Activated CD4-positive, alpha-beta T cell treated with anti-CD3 and anti-CD28 coated beads, Interleukin-2, amount 10 ng/mL, durations not matched to agents 7 days and 5 days (primary cell): ENCODE measurements at regions not wholly inside any gene's neighbourhood (a gene's known extent, or its start where the extent isn't known, plus 50 kb on each side); places are given as distances from the start of the nearest gene placed in this dataset.

Experiments used
- CTCF ChIA-PET: fragments of 350-600 bp; sonication (Branson Sonifier 250); formaldehyde crosslinking; loops from one replicate; lab custom pipeline; 2021; ENCODE audit warnings: antibody characterized with exemption; lab: Charles Lee
- POLR2A ChIA-PET: fragments of 350-600 bp; sonication (Branson Sonifier 250); formaldehyde crosslinking; loops from one replicate; lab custom pipeline; 2021; ENCODE audit warnings: antibody characterized with exemption; lab: Charles Lee
- DNase-seq: peaks from one replicate; pipeline ENCODE4 v3.0.0-alpha.2; 2020
- H3K27ac Mint-ChIP-seq: one replicate; pipeline ENCODE4 v1.8.0; 2021; ENCODE audit warnings: mild to moderate bottlenecking, moderate library complexity, mixed read lengths
- H3K27me3 Mint-ChIP-seq: one replicate; pipeline ENCODE4 v1.8.0; 2021; ENCODE audit warnings: mixed read lengths
- H3K36me3 Mint-ChIP-seq: one replicate; pipeline ENCODE4 v1.8.0; 2021; ENCODE audit warnings: low read depth, mixed read lengths
- H3K4me1 Mint-ChIP-seq: one replicate; pipeline ENCODE4 v1.8.0; 2021; ENCODE audit warnings: mixed read lengths
- H3K4me3 Mint-ChIP-seq: one replicate; pipeline ENCODE4 v1.8.0; 2021; ENCODE audit warnings: mild to moderate bottlenecking, moderate library complexity, mixed read lengths
- H3K9me3 Mint-ChIP-seq: one replicate; pipeline ENCODE4 v1.8.0; 2021; ENCODE audit warnings: mixed read lengths

- CTCF ChIA-PET = interaction anchor here (1.1 to 3.7 kb wide), 5 partner anchors 7 to 26 kb away, joined by 3 to 12 read pairs (median 4); no protein-coding TSS in a partner anchor
- POLR2A ChIA-PET = interaction anchor here (0.6 to 1.1 kb wide), 2 partner anchors 31 to 918 kb away, joined by 3 read pairs; no protein-coding TSS in a partner anchor
- Mint-ChIP-seq H3K4me3 (no peak overlapping the region), H3K36me3 (peaks cover 9% of the 10 kb centered on the region), H3K9me3 (no peaks in the 10 kb centered on the region), H3K4me1 (peaks cover 69% of the 10 kb centered on the region), H3K27ac (peak overlapping the region; percentile 63), H3K27me3 (no peaks in the 10 kb centered on the region)
- DNase-seq = no peak
Measured at GRCh38 chr14:65335411-65335947, 77.1 kb upstream of the FUT8 start.

DNA sequence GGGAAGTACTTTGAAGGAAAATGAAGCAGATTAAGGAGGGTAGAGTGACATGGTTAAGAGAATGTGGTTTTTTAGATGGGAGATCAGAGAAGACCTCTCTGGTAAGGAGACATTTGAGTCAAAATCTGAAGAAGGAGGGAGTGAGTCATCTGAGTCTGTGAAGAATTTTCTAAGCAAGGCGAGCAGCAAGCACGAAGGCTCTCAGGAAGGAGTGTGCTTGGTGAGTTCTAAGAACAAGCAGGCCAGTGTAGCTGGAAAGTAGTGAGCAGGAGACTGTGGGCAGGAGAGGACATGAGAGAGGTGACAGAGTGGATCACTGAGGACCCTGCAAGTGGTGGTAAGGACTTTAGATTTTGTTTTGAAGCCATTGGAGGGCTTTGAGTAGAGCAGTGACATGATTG lies 76.3 kb upstream of the FUT8 start:
- CTCF ChIA-PET = interaction anchor here (0.5 to 3.7 kb wide), 6 partner anchors 13 to 821 kb away, joined by 3 to 12 read pairs (median 4); no protein-coding TSS in a partner anchor
- no peaks in the 10 kb centered on the region for H3K27me3 Mint-ChIP-seq
- no peaks in the 10 kb centered on the region for H3K9me3 Mint-ChIP-seq
- POLR2A ChIA-PET = interaction anchor here (0.6 to 1.1 kb wide), 2 partner anchors 32 to 917 kb away, joined by 3 read pairs; no protein-coding TSS in a partner anchor
- peak; percentile 60 for DNase-seq
- H3K4me3 Mint-ChIP-seq = peak overlapping the region; percentile 65
- H3K27ac Mint-ChIP-seq = peak overlapping the region; percentile 92
- peaks cover 71% of the 10 kb centered on the region for H3K4me1 Mint-ChIP-seq
- peaks cover 10% of the 10 kb centered on the region for H3K36me3 Mint-ChIP-seq

GRCh38 chr14:65339866-65340265 lies 72.7 kb upstream of the FUT8 start:
- H3K4me1 Mint-ChIP-seq = peaks cover 49% of the 10 kb centered on the region
- no peaks in the 10 kb centered on the region for H3K27me3 Mint-ChIP-seq
- ChIA-PET POLR2A (no interaction called here), CTCF (interaction anchor here (1.0 to 1.2 kb wide), 3 partner anchors 20 to 110 kb away, joined by 3 to 6 read pairs (median 3); no protein-coding TSS in a partner anchor)
- H3K36me3 Mint-ChIP-seq = peaks cover 12% of the 10 kb centered on the region
- DNase-seq = no peak
- no peaks in the 10 kb centered on the region for H3K9me3 Mint-ChIP-seq
- H3K27ac Mint-ChIP-seq = no peak overlapping the region
- H3K4me3 Mint-ChIP-seq = no peak overlapping the region

DNA sequence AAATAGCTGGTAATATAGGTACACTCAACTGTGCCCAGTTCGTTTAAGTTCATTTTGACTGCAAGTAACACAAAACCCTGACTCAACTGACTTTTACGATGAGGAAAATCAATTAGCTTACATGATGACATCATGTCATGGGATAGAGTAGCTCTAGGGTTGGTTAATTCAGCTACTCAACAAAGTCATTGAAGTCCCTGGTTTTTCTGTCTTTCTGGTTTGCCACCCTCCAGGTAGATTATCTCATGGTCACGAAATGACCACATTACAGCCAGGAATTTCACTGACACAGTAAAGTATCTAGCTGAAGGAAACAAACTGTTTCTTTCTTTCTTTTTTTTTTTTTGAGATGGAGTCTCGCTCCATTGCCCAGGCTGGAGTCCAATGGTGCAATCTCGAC lies 68.5 kb upstream of the FUT8 start:
- Mint-ChIP-seq H3K36me3 (peaks cover 17% of the 10 kb centered on the region), H3K27me3 (no peaks in the 10 kb centered on the region), H3K4me1 (peaks cover 38% of the 10 kb centered on the region), H3K4me3 (no peak overlapping the region), H3K9me3 (no peaks in the 10 kb centered on the region), H3K27ac (no peak overlapping the region)
- CTCF ChIA-PET = interaction anchor here (1.1 to 2.5 kb wide), 2 partner anchors 10 to 23 kb away, joined by 5 to 9 read pairs; no protein-coding TSS in a partner anchor
- POLR2A ChIA-PET = interaction anchor here (0.6 kb wide), 2 partner anchors 12 to 617 kb away, joined by 3 to 4 read pairs; no protein-coding TSS in a partner anchor
- DNase-seq = no peak

- Mint-ChIP-seq H3K9me3 (no peaks in the 10 kb centered on the region), H3K4me1 (peaks cover 32% of the 10 kb centered on the region), H3K4me3 (no peak overlapping the region), H3K36me3 (peaks cover 21% of the 10 kb centered on the region), H3K27me3 (no peaks in the 10 kb centered on the region), H3K27ac (no peak overlapping the region)
- CTCF ChIA-PET = interaction anchor here (2.5 kb wide), 1 partner anchor 24 kb away, joined by 9 read pairs; no protein-coding TSS in a partner anchor
- no peak for DNase-seq
- POLR2A ChIA-PET = no interaction called here
Measured at GRCh38 chr14:65345266-65345665, 67.3 kb upstream of the FUT8 start.

DNA sequence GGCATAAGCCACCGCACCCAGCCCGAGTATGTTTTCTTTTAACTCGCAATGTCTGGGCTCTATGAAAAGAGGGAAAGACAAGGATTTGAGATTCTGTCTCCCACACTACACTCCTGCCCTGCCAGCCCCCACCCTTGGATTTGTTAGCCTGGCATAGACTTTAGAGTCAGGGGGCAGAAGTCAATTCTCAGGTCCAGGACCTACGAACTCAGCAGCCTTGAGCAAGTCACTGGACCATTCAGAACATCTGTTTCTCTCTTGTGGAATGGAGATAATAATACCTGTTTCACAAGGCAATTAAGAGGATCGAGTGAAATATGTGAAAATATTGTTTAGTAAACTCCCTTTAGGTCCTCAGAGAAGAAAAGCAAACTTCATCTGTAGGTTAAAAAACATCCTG lies 66.1 kb upstream of the FUT8 start:
- Mint-ChIP-seq H3K4me1 (peaks cover 29% of the 10 kb centered on the region), H3K36me3 (peaks cover 19% of the 10 kb centered on the region), H3K27me3 (no peaks in the 10 kb centered on the region), H3K27ac (peak overlapping the region; percentile 55), H3K9me3 (no peaks in the 10 kb centered on the region), H3K4me3 (no peak overlapping the region)
- POLR2A ChIA-PET = interaction anchor here (0.6 to 1.3 kb wide), 2 partner anchors 10 to 392 kb away, joined by 3 read pairs; no protein-coding TSS in a partner anchor
- CTCF ChIA-PET = no interaction called here
- DNase-seq = no peak

GRCh38 chr14:65346895-65347294 lies 65.6 kb upstream of the FUT8 start:
- ChIA-PET POLR2A (interaction anchor here (1.3 kb wide), 1 partner anchor 9 kb away, joined by 3 read pairs; no protein-coding TSS in a partner anchor), CTCF (interaction anchor here (0.5 to 1.0 kb wide), 5 partner anchors 12 to 381 kb away, joined by 3 to 4 read pairs (median 3); no protein-coding TSS in a partner anchor)
- peaks cover 28% of the 10 kb centered on the region for H3K4me1 Mint-ChIP-seq
- H3K27ac Mint-ChIP-seq = no peak overlapping the region
- H3K27me3 Mint-ChIP-seq = no peaks in the 10 kb centered on the region
- no peak for DNase-seq
- H3K4me3 Mint-ChIP-seq = no peak overlapping the region
- H3K36me3 Mint-ChIP-seq = peaks cover 20% of the 10 kb centered on the region
- H3K9me3 Mint-ChIP-seq = no peaks in the 10 kb centered on the region

DNA sequence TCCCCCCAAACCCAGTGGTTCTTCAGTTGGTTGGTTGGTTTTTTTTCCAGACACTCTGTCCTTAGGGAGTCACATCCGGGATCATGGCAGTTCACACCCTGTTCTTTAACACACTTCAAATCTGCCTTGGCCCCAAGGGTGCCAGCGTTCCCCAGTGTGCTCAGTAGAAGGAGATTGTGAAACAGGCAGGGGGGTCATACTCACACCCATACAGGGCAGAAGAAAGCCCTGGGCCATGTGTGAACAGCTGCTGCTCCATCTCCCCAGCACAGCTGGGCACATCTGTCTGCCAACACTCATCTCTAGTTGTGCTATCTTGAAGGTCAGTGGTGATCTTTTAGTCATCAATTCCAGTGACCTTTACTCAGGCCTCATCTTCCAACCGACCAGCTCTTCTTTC lies 64.4 kb upstream of the FUT8 start:
- DNase-seq = no peak
- peaks cover 30% of the 10 kb centered on the region for H3K4me1 Mint-ChIP-seq
- no peaks in the 10 kb centered on the region for H3K27me3 Mint-ChIP-seq
- ChIA-PET CTCF (interaction anchor here (0.6 to 1.4 kb wide), 4 partner anchors 10 to 40 kb away, joined by 3 to 5 read pairs (median 4); no protein-coding TSS in a partner anchor), POLR2A (no interaction called here)
- peaks cover 22% of the 10 kb centered on the region for H3K36me3 Mint-ChIP-seq
- no peak overlapping the region for H3K4me3 Mint-ChIP-seq
- no peak overlapping the region for H3K27ac Mint-ChIP-seq
- no peaks in the 10 kb centered on the region for H3K9me3 Mint-ChIP-seq

DNA sequence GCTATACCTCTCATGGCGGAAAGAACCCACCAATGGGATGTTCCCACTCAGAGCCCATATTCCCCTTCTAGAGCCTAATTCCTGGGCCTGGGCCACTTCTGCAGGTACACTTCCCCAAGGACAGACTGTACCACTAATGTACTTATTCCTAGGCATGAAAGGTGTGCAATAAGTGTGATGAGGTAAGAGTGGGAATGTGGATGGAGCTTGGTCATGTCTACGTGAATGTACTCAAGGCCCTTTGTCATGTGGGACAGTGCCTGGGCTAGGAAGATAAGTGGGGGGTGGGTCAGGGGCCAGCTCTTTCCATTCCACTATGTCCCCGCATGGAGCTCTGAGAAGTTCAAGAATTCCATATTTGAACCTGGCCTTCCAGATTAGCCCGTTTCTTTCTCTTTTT lies 63.4 kb upstream of the FUT8 start:
- Mint-ChIP-seq H3K36me3 (peaks cover 25% of the 10 kb centered on the region), H3K27ac (no peak overlapping the region), H3K4me3 (no peak overlapping the region), H3K9me3 (no peaks in the 10 kb centered on the region), H3K4me1 (peaks cover 34% of the 10 kb centered on the region), H3K27me3 (no peaks in the 10 kb centered on the region)
- ChIA-PET POLR2A (no interaction called here), CTCF (interaction anchor here (0.6 to 2.4 kb wide), 6 partner anchors 11 to 185 kb away, joined by 3 to 8 read pairs (median 4); no protein-coding TSS in a partner anchor)
- no peak for DNase-seq

DNA sequence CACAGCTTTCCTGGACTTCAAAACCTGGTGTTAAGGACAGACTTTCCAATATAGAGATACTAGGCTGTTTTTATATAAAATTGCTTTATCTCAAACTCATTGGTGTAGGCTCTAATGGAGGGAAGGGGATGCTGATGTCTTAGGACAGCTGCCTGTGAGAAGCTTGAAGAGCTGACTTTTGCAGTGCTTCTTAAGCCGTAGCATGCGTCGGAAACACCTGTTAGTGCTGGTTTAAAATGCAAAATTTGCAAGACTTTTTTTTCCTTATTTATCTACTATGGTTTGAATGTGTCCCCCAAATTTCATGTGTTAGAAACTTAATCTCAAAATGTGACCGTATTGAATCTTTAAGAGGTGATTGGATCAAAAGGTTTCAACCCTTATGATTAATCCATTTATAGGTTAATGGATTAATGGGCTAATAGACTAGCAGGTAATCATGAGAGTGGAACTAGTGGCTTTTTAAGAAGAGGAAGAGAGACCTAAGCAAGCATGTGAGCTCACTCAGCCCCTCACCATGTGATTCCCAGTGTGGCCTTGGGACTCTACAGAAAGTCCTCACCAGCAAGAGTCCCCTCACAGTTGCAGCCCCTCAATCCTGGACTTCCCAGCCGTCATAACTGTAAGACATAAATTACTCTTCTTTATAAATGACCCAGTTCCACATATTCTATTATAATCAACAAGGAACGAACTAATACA lies 60.9 kb upstream of the FUT8 start:
- ChIA-PET POLR2A (no interaction called here), CTCF (interaction anchor here (1.4 to 2.0 kb wide), 2 partner anchors 14 to 126 kb away, joined by 4 to 5 read pairs; no protein-coding TSS in a partner anchor)
- no peak for DNase-seq
- Mint-ChIP-seq H3K36me3 (peaks cover 31% of the 10 kb centered on the region), H3K4me3 (no peak overlapping the region), H3K27me3 (no peaks in the 10 kb centered on the region), H3K27ac (no peak overlapping the region), H3K9me3 (no peaks in the 10 kb centered on the region), H3K4me1 (peaks cover 41% of the 10 kb centered on the region)

GRCh38 chr14:65352964-65353530 lies 59.5 kb upstream of the FUT8 start:
- H3K4me1 Mint-ChIP-seq = peaks cover 47% of the 10 kb centered on the region
- no peaks in the 10 kb centered on the region for H3K27me3 Mint-ChIP-seq
- no peak for DNase-seq
- no peak overlapping the region for H3K27ac Mint-ChIP-seq
- ChIA-PET CTCF (interaction anchor here (0.9 to 1.9 kb wide), 4 partner anchors 9 to 31 kb away, joined by 3 to 7 read pairs (median 4); no protein-coding TSS in a partner anchor), POLR2A (no interaction called here)
- no peak overlapping the region for H3K4me3 Mint-ChIP-seq
- no peaks in the 10 kb centered on the region for H3K9me3 Mint-ChIP-seq
- peaks cover 32% of the 10 kb centered on the region for H3K36me3 Mint-ChIP-seq

DNA sequence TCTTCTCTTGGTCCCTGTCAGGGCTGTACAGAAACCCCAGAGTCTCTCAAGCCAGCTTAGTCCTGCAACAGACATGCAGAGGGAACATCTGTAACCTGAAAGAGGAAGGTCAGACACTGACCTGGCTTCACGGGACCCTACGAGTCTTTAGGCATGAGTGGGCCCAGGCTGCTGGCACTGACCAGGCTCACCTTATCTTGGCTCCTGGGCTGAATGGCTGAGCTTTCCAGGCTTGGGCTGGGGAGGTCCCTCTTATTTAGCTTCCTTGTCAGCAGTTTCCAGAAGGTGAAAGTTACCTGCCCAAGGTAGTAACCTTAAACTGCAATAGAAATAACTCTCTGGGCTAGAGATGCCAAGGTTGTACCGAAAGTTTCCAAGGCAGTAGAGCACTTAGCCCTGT lies 58.4 kb upstream of the FUT8 start:
- Mint-ChIP-seq H3K36me3 (peaks cover 32% of the 10 kb centered on the region), H3K27me3 (no peaks in the 10 kb centered on the region), H3K27ac (no peak overlapping the region), H3K4me1 (peaks cover 48% of the 10 kb centered on the region), H3K4me3 (no peak overlapping the region), H3K9me3 (no peaks in the 10 kb centered on the region)
- DNase-seq = no peak
- ChIA-PET CTCF (interaction anchor here (1.0 to 1.9 kb wide), 3 partner anchors 10 to 65 kb away, joined by 3 to 7 read pairs (median 5); no protein-coding TSS in a partner anchor), POLR2A (no interaction called here)
